ENCODE measurements at regions not wholly inside any gene's neighbourhood (a gene's known extent, or its start where the extent isn't known, plus 50 kb on each side); places are given as distances from the start of the nearest gene placed in this dataset.

- TF ChIP-seq E4F1 (CRISPR knock-in tag; IDR thresholded peaks at IDR 0.05; ENCODE audit: borderline replicate concordance): no peak
- no peak for TF ChIP-seq HNRNPH1 (optimal IDR thresholded peaks at IDR 0.05; ENCODE audit: low read depth, low read length)
- TF ChIP-seq SRSF7 (optimal IDR thresholded peaks at IDR 0.05; ENCODE audit: low read depth, low read length): no peak
These were observed 60.3 kb upstream of the GPR12 start (continued) for GRCh38 chr13:26820871-26821270.

GRCh38 chr13:26819046-26819445 is 58.5 kb upstream of the GPR12 start:
- Histone ChIP-seq H3K4me2 (ENCODE audit: insufficient read depth, low read length) (no peak overlapping the region), H3K9me3 (replicated peaks; ENCODE audit: control insufficient read depth, insufficient read depth, low read depth, low read length) (no peaks in the 10 kb centered on the region), H4K20me1 (replicated peaks; ENCODE audit: control insufficient read depth, insufficient read depth, low read length) (no peaks in the 10 kb centered on the region; the same call in 1 of the 2 replicates), H3K36me3 (ENCODE audit: control insufficient read depth, insufficient read depth, low read length) (no peaks in the 10 kb centered on the region), H3K9ac (ENCODE audit: insufficient read depth in 1 of 2, low read depth in 2 of 2, low read length in 2 of 2) (no peak overlapping the region), H3K9me1 (ENCODE audit: control insufficient read depth, insufficient read depth, low read length) (no peaks in the 10 kb centered on the region), H3K27ac (ENCODE audit: extremely low read depth, low read depth, low read length) (no peak overlapping the region), H2AFZ (ENCODE audit: low read depth, low read length) (no peak overlapping the region), H3K4me3 (no peak overlapping the region), H3K27me3 (ENCODE audit: control insufficient read depth in 2 of 2, insufficient read depth in 2 of 2, low read length in 2 of 2) (peaks cover 0 to 6% of the 10 kb centered on the region in 2 experiments; a peak in 2 of 5 replicates), H3K79me2 (ENCODE audit: control insufficient read depth, insufficient read depth, low read length) (no peaks in the 10 kb centered on the region), H3K4me1 (replicated peaks in 1 of 2; ENCODE audit: control insufficient read depth in 2 of 2, insufficient read depth in 2 of 2, low read length in 2 of 2) (no peaks in the 10 kb centered on the region)
- 0% methylated on average over 2 of the region's 3 CpGs for WGBS (ENCODE audit: insufficient coverage, low coverage, missing lambda C conversion rate)
- no peak for TF ChIP-seq ATF2 (CRISPR knock-in tag; IDR thresholded peaks at IDR 0.05)
- TF ChIP-seq KLF1 (tag; IDR thresholded peaks at IDR 0.05): no peak
- no peak for TF ChIP-seq ZBTB9 (CRISPR knock-in tag; IDR thresholded peaks at IDR 0.05)
- no peak for TF ChIP-seq HMG20A (CRISPR knock-in tag; conservative IDR thresholded peaks at IDR 0.05)
- TF ChIP-seq GTF3C2 (IDR thresholded peaks at IDR 0.05; ENCODE audit: borderline replicate concordance, extremely low read depth, insufficient read length): no peak
- no peak for TF ChIP-seq TGIF2 (CRISPR knock-in tag; IDR thresholded peaks at IDR 0.05)
- intact Hi-C loops (cut with micrococcal nuclease) (no loop called here), in situ Hi-C loops (cut with MboI) (no loop called here)
- no TSS peak for BruUV-seq (replicated peaks)
- ChIA-PET CTCF (ENCODE audit: low intra/inter-chr PET ratio) (no interaction called here), POLR2A (interaction anchor here (0.5 kb wide), 1 partner anchor 26 kb away, joined by 3 read pairs; no protein-coding TSS in a partner anchor)
- FAIRE-seq (no peak), DNase-seq (ENCODE audit: extremely low read depth in 1 of 4, low spot score in 3 of 4) (no peak), ATAC-seq (no peak)

Data from K562 (cell line).